Activated T-cell treated with anti-CD3 and anti-CD28 coated beads, Interleukin-2, amount 50 U/mL, for 4 hours (primary cell): ENCODE measurements at regions not wholly inside any gene's neighbourhood (a gene's known extent, or its start where the extent isn't known, plus 50 kb on each side); places are given as distances from the start of the nearest gene placed in this dataset.
A peak's percentile ranks its signal among the peaks of the same experiment; 100 is the strongest.

Experiments used
- ATAC-seq, 2 donors: fragments of 200-7000 bp; cut with Tn5 transposase; one replicate each; pipeline ENCODE4 v1.10.0; 2021
- DNase-seq: peaks from one replicate; pipeline ENCODE4 v3.0.0-alpha.2; 2020
- H3K27me3 Mint-ChIP-seq: one replicate; pipeline ENCODE4 v1.8.0; 2021; ENCODE audit warnings: low read depth, mixed read lengths
- H3K36me3 Mint-ChIP-seq: one replicate; pipeline ENCODE4 v1.8.0; 2022; ENCODE audit warnings: mixed read lengths; ENCODE audit not compliant: insufficient read depth
- H3K4me1 Mint-ChIP-seq: one replicate; pipeline ENCODE4 v1.8.0; 2021; ENCODE audit warnings: low read depth, mixed read lengths
- H3K4me3 Mint-ChIP-seq: one replicate; pipeline ENCODE4 v1.8.0; 2021; ENCODE audit warnings: mild to moderate bottlenecking, moderate library complexity, mixed read lengths
- H3K9me3 Mint-ChIP-seq: one replicate; pipeline ENCODE4 v1.8.0; 2021; ENCODE audit warnings: mixed read lengths

- no peak overlapping the region for H3K4me3 Mint-ChIP-seq
Observed at GRCh38 chr4:14257903-14258302, 630.4 kb upstream of the BOD1L1 start.

GRCh38 chr4:14259936-14260335 lies 632.4 kb upstream of the BOD1L1 start:
- H3K36me3 Mint-ChIP-seq = no peaks in the 10 kb centered on the region
- H3K9me3 Mint-ChIP-seq = peaks cover 3% of the 10 kb centered on the region
- H3K27me3 Mint-ChIP-seq = no peaks in the 10 kb centered on the region
- ATAC-seq (no peak), DNase-seq (no peak)
- no peak overlapping the region for H3K4me3 Mint-ChIP-seq
- H3K4me1 Mint-ChIP-seq = no peaks in the 10 kb centered on the region

More at GRCh38 chr4:14257903-14258302, 630.4 kb upstream of the BOD1L1 start:
- no peaks in the 10 kb centered on the region for H3K27me3 Mint-ChIP-seq
- H3K9me3 Mint-ChIP-seq = no peaks in the 10 kb centered on the region
- ATAC-seq (no peak), DNase-seq (no peak)
- H3K4me1 Mint-ChIP-seq = no peaks in the 10 kb centered on the region
- no peaks in the 10 kb centered on the region for H3K36me3 Mint-ChIP-seq

GRCh38 chr4:14260591-14260990 lies 633.1 kb upstream of the BOD1L1 start:
- Mint-ChIP-seq H3K4me1 (no peaks in the 10 kb centered on the region), H3K27me3 (no peaks in the 10 kb centered on the region), H3K36me3 (no peaks in the 10 kb centered on the region), H3K9me3 (peaks cover 3% of the 10 kb centered on the region), H3K4me3 (no peak overlapping the region)
- no peak for DNase-seq
- no peak for ATAC-seq

GRCh38 chr4:14262221-14262620 lies 634.7 kb upstream of the BOD1L1 start:
- Mint-ChIP-seq H3K27me3 (no peaks in the 10 kb centered on the region), H3K4me1 (no peaks in the 10 kb centered on the region), H3K4me3 (no peak overlapping the region), H3K9me3 (peaks cover 3% of the 10 kb centered on the region), H3K36me3 (no peaks in the 10 kb centered on the region)
- ATAC-seq (no peak), DNase-seq (no peak)

DNA sequence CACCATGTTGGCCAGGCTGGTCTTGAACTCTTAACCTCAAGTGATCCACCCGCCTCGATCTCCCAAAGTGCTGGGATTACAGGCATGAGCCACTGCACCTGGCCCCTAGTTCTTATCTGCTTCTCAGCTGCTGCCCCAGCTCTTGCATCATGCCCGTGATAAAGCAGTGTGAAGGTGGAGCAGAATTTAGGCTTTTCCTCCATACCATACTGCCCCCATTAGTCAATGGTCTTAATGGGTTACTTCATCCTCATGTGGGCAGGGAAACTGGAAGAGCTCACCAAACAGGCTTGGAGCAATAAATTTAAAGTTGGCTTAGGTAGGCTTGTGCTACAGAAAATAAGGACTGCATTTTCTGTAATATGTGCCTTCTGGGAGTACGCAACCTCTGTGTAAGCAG lies 636.9 kb upstream of the BOD1L1 start:
- Mint-ChIP-seq H3K36me3 (no peaks in the 10 kb centered on the region), H3K9me3 (peaks cover 7% of the 10 kb centered on the region), H3K4me1 (no peaks in the 10 kb centered on the region), H3K4me3 (no peak overlapping the region), H3K27me3 (no peaks in the 10 kb centered on the region)
- DNase-seq (no peak), ATAC-seq (no peak)

DNA sequence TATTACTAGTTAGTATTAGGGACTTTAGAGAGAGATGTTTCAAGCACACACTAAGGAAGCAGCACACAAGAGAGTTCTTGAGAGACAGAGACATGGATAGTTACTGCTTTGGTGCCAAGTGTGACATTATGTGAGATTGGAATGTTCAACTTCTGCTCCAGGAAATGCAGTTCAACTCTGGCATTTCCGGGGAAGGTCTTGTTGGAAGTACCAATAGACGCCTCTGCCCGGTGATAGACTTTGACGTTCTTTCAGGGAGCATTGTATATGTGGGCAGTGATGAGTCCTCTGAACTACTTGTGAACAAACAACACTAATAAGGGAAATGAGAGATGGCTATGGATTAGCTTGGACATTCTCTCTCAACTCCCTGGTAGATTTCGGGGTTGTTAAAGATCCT lies 638.1 kb upstream of the BOD1L1 start:
- H3K4me1 Mint-ChIP-seq = no peaks in the 10 kb centered on the region
- H3K36me3 Mint-ChIP-seq = no peaks in the 10 kb centered on the region
- no peaks in the 10 kb centered on the region for H3K27me3 Mint-ChIP-seq
- no peak overlapping the region for H3K4me3 Mint-ChIP-seq
- peaks cover 7% of the 10 kb centered on the region for H3K9me3 Mint-ChIP-seq
- DNase-seq (no peak), ATAC-seq (no peak)

DNA sequence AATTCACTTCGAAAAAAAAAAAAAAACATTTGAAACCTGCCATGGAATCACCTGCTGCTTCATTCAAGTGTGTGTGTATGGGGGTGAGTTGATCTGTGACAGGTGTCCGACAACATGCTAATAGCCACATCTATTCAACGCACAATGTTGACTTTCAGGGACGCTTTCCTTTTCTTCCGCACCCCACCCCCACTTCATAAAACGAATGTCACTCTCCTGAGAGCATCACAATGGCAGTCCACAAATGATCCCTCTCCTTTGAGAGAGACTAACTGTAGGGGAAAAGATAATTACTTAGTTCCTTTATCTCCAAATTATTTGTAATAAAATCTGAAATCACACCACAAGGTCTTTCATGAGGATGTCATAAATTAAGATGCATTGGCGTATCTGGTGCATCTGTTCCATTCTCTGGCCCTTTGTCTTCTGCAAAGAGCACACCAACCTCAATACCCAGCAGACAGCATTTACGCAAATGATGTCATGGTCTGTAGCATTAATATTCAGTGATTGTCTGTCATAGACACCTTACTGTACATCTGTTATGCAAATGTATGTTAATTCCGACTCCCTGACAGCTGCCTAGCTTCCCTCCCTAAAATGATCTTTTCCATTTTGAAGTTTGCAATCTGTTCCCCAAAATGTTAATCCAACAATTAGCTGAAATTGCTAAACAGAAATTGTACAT lies 640.0 kb upstream of the BOD1L1 start:
- Mint-ChIP-seq H3K27me3 (no peaks in the 10 kb centered on the region), H3K4me1 (no peaks in the 10 kb centered on the region), H3K9me3 (peaks cover 7% of the 10 kb centered on the region), H3K36me3 (no peaks in the 10 kb centered on the region), H3K4me3 (no peak overlapping the region)
- DNase-seq (no peak), ATAC-seq (no peak)

GRCh38 chr4:14269824-14270223 lies 642.3 kb upstream of the BOD1L1 start:
- DNase-seq = no peak
- peak in 1 of 2 donors; percentile 10 for ATAC-seq
- no peaks in the 10 kb centered on the region for H3K4me1 Mint-ChIP-seq
- H3K9me3 Mint-ChIP-seq = peaks cover 3% of the 10 kb centered on the region
- H3K27me3 Mint-ChIP-seq = no peaks in the 10 kb centered on the region
- no peak overlapping the region for H3K4me3 Mint-ChIP-seq
- no peaks in the 10 kb centered on the region for H3K36me3 Mint-ChIP-seq

DNA sequence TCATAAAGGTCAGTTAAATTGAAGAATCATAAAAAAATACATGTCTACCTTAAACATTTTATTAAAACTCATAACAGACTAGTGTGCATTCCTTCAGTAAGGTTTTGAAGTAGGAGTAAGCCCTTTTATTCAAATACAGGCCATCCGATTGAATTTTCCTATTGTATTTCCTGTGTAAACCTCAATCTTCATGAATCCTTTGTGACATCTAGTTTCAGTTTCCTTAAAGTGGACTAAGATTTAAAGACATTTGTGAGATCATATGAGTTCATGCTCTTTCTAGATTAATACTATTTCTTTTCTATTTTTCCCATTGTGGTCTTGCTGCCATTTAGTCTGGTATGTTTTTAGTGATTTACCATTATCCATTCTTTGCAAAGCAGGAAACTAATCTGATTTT lies 644.7 kb upstream of the BOD1L1 start:
- H3K4me1 Mint-ChIP-seq = no peaks in the 10 kb centered on the region
- DNase-seq (no peak), ATAC-seq (no peak)
- H3K27me3 Mint-ChIP-seq = no peaks in the 10 kb centered on the region
- no peak overlapping the region for H3K4me3 Mint-ChIP-seq
- no peaks in the 10 kb centered on the region for H3K36me3 Mint-ChIP-seq
- H3K9me3 Mint-ChIP-seq = peaks cover 16% of the 10 kb centered on the region

GRCh38 chr4:14277505-14277904 lies 650.0 kb upstream of the BOD1L1 start:
- ATAC-seq (no peak), DNase-seq (no peak)
- Mint-ChIP-seq H3K36me3 (no peaks in the 10 kb centered on the region), H3K4me3 (no peak overlapping the region), H3K9me3 (peaks cover 13% of the 10 kb centered on the region), H3K27me3 (no peaks in the 10 kb centered on the region), H3K4me1 (no peaks in the 10 kb centered on the region)

DNA sequence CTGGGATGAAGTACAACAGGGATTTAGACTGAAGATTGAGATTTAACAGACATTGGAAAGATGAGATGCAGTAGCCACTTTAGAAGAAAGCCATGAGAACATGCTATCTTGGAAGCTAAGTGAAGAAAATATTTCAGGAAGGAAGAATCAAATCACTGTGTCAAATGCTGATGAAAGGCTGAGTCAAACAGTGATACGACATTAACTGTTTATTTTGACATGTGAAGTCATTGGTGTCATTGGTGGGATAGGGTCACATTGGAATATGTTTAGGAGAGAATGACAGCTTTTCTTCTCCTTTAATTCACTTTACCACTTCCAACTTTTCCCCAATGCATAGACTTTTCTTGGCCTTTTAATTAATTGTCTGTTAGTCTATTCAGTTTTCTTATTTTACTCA lies 653.0 kb upstream of the BOD1L1 start:
- no peak overlapping the region for H3K4me3 Mint-ChIP-seq
- H3K36me3 Mint-ChIP-seq = no peaks in the 10 kb centered on the region

GRCh38 chr4:14284578-14284977 lies 657.1 kb upstream of the BOD1L1 start:
- Mint-ChIP-seq H3K9me3 (peaks cover 9% of the 10 kb centered on the region), H3K4me3 (no peak overlapping the region), H3K4me1 (no peaks in the 10 kb centered on the region), H3K36me3 (no peaks in the 10 kb centered on the region), H3K27me3 (no peaks in the 10 kb centered on the region)
- no peak for DNase-seq
- no peak for ATAC-seq

More for the DNA sequence above, 653.0 kb upstream of the BOD1L1 start:
- Mint-ChIP-seq H3K4me1 (no peaks in the 10 kb centered on the region), H3K9me3 (peaks cover 7% of the 10 kb centered on the region), H3K27me3 (no peaks in the 10 kb centered on the region)
- no peak for ATAC-seq
- no peak for DNase-seq

- DNase-seq (no peak), ATAC-seq (no peak)
- Mint-ChIP-seq H3K27me3 (no peaks in the 10 kb centered on the region), H3K4me3 (no peak overlapping the region), H3K36me3 (no peaks in the 10 kb centered on the region), H3K4me1 (no peaks in the 10 kb centered on the region), H3K9me3 (peaks cover 9% of the 10 kb centered on the region)
Observed at GRCh38 chr4:14289708-14290107, 662.2 kb upstream of the BOD1L1 start.

- H3K4me3 Mint-ChIP-seq = no peak overlapping the region
- no peaks in the 10 kb centered on the region for H3K36me3 Mint-ChIP-seq
- no peaks in the 10 kb centered on the region for H3K4me1 Mint-ChIP-seq
- H3K27me3 Mint-ChIP-seq = no peaks in the 10 kb centered on the region
- DNase-seq = no peak
- peaks cover 3% of the 10 kb centered on the region for H3K9me3 Mint-ChIP-seq
- ATAC-seq = no peak
Observed at GRCh38 chr4:14293582-14293981, 666.1 kb upstream of the BOD1L1 start.

DNA sequence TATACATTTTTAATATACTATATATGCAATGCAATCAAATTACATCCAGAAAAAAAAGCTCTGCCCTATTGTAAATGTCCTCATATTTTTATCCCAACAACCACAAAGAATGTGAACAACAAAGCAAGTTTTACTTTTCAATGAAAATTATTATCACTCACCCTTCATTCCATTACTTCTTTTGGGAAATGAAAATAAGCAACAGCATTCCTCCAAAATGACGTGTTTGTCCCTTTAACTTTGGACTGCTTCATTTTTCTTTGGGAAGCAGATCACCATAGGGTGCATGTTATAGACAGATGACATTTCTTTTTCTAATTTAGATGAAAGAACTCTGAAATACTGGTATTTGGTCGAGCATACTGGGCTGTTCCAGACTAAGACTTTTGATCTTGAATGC lies 667.1 kb upstream of the BOD1L1 start:
- Mint-ChIP-seq H3K36me3 (no peaks in the 10 kb centered on the region), H3K27me3 (no peaks in the 10 kb centered on the region), H3K9me3 (no peaks in the 10 kb centered on the region), H3K4me1 (no peaks in the 10 kb centered on the region), H3K4me3 (no peak overlapping the region)
- ATAC-seq (no peak), DNase-seq (no peak)

- H3K9me3 Mint-ChIP-seq = no peaks in the 10 kb centered on the region
- H3K36me3 Mint-ChIP-seq = no peaks in the 10 kb centered on the region
- H3K4me1 Mint-ChIP-seq = no peaks in the 10 kb centered on the region
- ATAC-seq (no peak), DNase-seq (no peak)
- no peak overlapping the region for H3K4me3 Mint-ChIP-seq
- H3K27me3 Mint-ChIP-seq = no peaks in the 10 kb centered on the region
Observed at GRCh38 chr4:14299166-14299565, 671.6 kb upstream of the BOD1L1 start.
